GM18520 (cell line): ENCODE measurements at regions not wholly inside any gene's neighbourhood (a gene's known extent, or its start where the extent isn't known, plus 50 kb on each side); places are given as distances from the start of the nearest gene placed in this dataset.
"Not testable (repeated sequence)": the region's sequence is repeated elsewhere in the genome, so short reads cannot be mapped to it uniquely, and the experiment has no call there.

Experiments used
- ATAC-seq: cut with Tn5 transposase; IDR thresholded peaks from one replicate; pipeline ENCODE4 v1.9.1; 2021; ENCODE audit not compliant: unreplicated experiment

GRCh38 chr2:104975851-104976250 is 62.0 kb upstream of the MRPS9 start:
- no peak for ATAC-seq

GRCh38 chr2:104976603-104977120 is 61.2 kb upstream of the MRPS9 start:
- peak; percentile 89 for ATAC-seq

- ATAC-seq = no peak
Measured at GRCh38 chr2:104977958-104978357, 59.9 kb upstream of the MRPS9 start.

- ATAC-seq = not testable (repeated sequence)
Measured at GRCh38 chr2:104979786-104980185, 58.1 kb upstream of the MRPS9 start.

GRCh38 chr2:104982111-104982510 is 55.8 kb upstream of the MRPS9 start:
- no peak for ATAC-seq
